ENCODE measurements at regions not wholly inside any gene's neighbourhood (a gene's known extent, or its start where the extent isn't known, plus 50 kb on each side); places are given as distances from the start of the nearest gene placed in this dataset.

DNA sequence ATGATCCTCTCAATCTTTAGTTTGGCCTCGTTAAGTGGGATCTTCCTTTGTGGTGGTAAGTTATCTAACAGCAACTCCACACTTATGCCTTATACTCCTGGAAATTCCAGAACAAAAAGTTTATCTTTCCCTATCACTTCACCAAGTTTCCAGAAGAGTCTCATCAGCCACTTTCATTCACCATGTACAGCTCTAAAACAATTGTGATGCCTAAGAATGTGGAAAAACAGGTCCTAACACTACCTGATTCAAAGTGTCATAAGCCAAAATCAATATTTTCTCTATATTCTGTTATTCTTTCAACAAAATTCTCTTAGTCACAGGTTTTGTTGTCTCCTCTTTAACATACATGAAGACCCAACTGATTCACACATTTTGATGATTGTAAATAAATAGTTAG, 342.4 kb upstream of the TYRP1 start:
- TF ChIP-seq, protein P1, sequence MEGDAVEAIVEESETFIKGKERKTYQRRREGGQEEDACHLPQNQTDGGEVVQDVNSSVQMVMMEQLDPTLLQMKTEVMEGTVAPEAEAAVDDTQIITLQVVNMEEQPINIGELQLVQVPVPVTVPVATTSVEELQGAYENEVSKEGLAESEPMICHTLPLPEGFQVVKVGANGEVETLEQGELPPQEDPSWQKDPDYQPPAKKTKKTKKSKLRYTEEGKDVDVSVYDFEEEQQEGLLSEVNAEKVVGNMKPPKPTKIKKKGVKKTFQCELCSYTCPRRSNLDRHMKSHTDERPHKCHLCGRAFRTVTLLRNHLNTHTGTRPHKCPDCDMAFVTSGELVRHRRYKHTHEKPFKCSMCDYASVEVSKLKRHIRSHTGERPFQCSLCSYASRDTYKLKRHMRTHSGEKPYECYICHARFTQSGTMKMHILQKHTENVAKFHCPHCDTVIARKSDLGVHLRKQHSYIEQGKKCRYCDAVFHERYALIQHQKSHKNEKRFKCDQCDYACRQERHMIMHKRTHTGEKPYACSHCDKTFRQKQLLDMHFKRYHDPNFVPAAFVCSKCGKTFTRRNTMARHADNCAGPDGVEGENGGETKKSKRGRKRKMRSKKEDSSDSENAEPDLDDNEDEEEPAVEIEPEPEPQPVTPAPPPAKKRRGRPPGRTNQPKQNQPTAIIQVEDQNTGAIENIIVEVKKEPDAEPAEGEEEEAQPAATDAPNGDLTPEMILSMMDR (IDR thresholded peaks at IDR 0.05; ENCODE audit: poor library complexity) = no peak
- TF ChIP-seq EZH2 (IDR thresholded peaks at IDR 0.05; ENCODE audit: borderline replicate concordance) = no peak

Data from hepatocyte (in vitro differentiated cells).